Caco-2 (cell line): ENCODE measurements at regions not wholly inside any gene's neighbourhood (a gene's known extent, or its start where the extent isn't known, plus 50 kb on each side); places are given as distances from the start of the nearest gene placed in this dataset.

Experiments used
- BruUV-seq: library from RNA; stranded (reverse); fragments of 400-500 nt; replicated peaks from 2 replicates; lab custom pipeline; 2021; lab: Mats Ljungman, UMichigan
- CTCF ChIA-PET: fragments of 300-600 bp; sonication (Branson Sonifier 250); formaldehyde crosslinking; loops from one replicate; lab custom pipeline; 2022; ENCODE audit warnings: antibody characterized with exemption; lab: Charles Lee
- POLR2A ChIA-PET: fragments of 300-600 bp; sonication (Branson Sonifier 250); formaldehyde crosslinking; loops from one replicate; lab custom pipeline; 2022; ENCODE audit warnings: antibody characterized with exemption; lab: Charles Lee
- DNase-seq, 2 experiments: peaks; one replicate each; pipeline versions ENCODE4 v3.0.0 to v3.0.0-alpha.2; 2020 to 2022
- H3K27me3 ChIP-seq: replicated peaks from 2 replicates; pipeline ENCODE4 v1.6.0; 2011; ENCODE audit warnings: low read length; ENCODE audit not compliant: control insufficient read depth, insufficient read depth
- H3K36me3 ChIP-seq: 2 replicates; pipeline ENCODE4 v1.5.1; 2011; ENCODE audit warnings: low read length; ENCODE audit not compliant: control insufficient read depth, insufficient read depth
- H3K4me1 ChIP-seq: fragments of 250-450 bp; sonication (Bioruptor Pico); 2 replicates; pipeline ENCODE4 v1.5.1; 2020; ENCODE audit warnings: mild to moderate bottlenecking
- H3K4me3 ChIP-seq: 2 replicates; pipeline ENCODE4 v1.5.1; 2011; ENCODE audit warnings: low read depth, mild to moderate bottlenecking, control low read depth, low read length
- H3K9me3 ChIP-seq: fragments of 250-450 bp; sonication (Bioruptor Pico); 2 replicates; pipeline ENCODE4 v1.5.1; 2020; ENCODE audit warnings: mild to moderate bottlenecking, moderate library complexity
- H3K27ac Mint-ChIP-seq: one replicate; pipeline ENCODE4 v1.8.0; 2022; ENCODE audit warnings: mixed read lengths; ENCODE audit not compliant: unreplicated experiment
- H3K27me3 Mint-ChIP-seq: one replicate; pipeline ENCODE4 v1.8.0; 2022; ENCODE audit warnings: mixed read lengths; ENCODE audit not compliant: insufficient read depth, unreplicated experiment
- H3K36me3 Mint-ChIP-seq: one replicate; pipeline ENCODE4 v1.8.0; 2022; ENCODE audit warnings: mild to moderate bottlenecking, mixed read lengths; ENCODE audit not compliant: insufficient read depth, unreplicated experiment
- H3K4me1 Mint-ChIP-seq: one replicate; pipeline ENCODE4 v1.8.0; 2022; ENCODE audit warnings: low read depth, mixed read lengths; ENCODE audit not compliant: unreplicated experiment
- H3K4me3 Mint-ChIP-seq: one replicate; pipeline ENCODE4 v1.8.0; 2022; ENCODE audit warnings: mild to moderate bottlenecking, moderate library complexity, mixed read lengths; ENCODE audit not compliant: unreplicated experiment
- H3K9me3 Mint-ChIP-seq: one replicate; pipeline ENCODE4 v1.8.0; 2022; ENCODE audit warnings: mixed read lengths; ENCODE audit not compliant: unreplicated experiment
- CTCF ChIP-seq, 2 experiments: fragments of 200-600 bp in 1 of 2; IDR thresholded peaks; 1 replicate in 1 of 2; 2 replicates in 1 of 2; pipeline versions ENCODE4 v1.5.1 to v1.8.0; 2011 to 2022; ENCODE audit warnings: antibody characterized with exemption in 1 of 2, control low read depth in 1 of 2, inconsistent platforms in 1 of 2, low read depth in 1 of 2, low read length in 1 of 2, mild to moderate bottlenecking in 1 of 2, moderate library complexity in 1 of 2; ENCODE audit not compliant: insufficient read depth in 1 of 2, severe bottlenecking in 1 of 2, unreplicated experiment in 1 of 2
- intact Hi-C: fragments of 100-400 bp; cut with micrococcal nuclease; formaldehyde crosslinking; loops from one replicate; pipeline ENCODE4 v1.10.0; 2022; ENCODE audit not compliant: unreplicated experiment

GRCh38 chr13:24035411-24035810 is 125.1 kb upstream of the SPATA13 start:
- no peak overlapping the region for H3K4me3 ChIP-seq
- no peaks in the 10 kb centered on the region for H3K27me3 Mint-ChIP-seq
- ChIA-PET POLR2A (no interaction called here), CTCF (no interaction called here)
- no peak for DNase-seq
- no peaks in the 10 kb centered on the region for H3K9me3 ChIP-seq
- H3K4me1 ChIP-seq = peaks cover 13% of the 10 kb centered on the region
- H3K4me3 Mint-ChIP-seq = no peak overlapping the region
- peaks cover 6% of the 10 kb centered on the region for H3K36me3 Mint-ChIP-seq
- peaks cover 10% of the 10 kb centered on the region for H3K9me3 Mint-ChIP-seq
- BruUV-seq = no TSS peak
- no peaks in the 10 kb centered on the region; the same call in 1 of the 2 replicates for H3K27me3 ChIP-seq
- no peak for TF ChIP-seq CTCF (IDR thresholded peaks at IDR 0.05; ENCODE audit: insufficient read depth in 1 of 2, low read depth in 1 of 2, low read length in 1 of 2, severe bottlenecking in 1 of 2, unreplicated experiment in 1 of 2)
- intact Hi-C loops = no loop called here
- no peaks in the 10 kb centered on the region for H3K36me3 ChIP-seq
- H3K4me1 Mint-ChIP-seq = peaks cover 8% of the 10 kb centered on the region
- H3K27ac Mint-ChIP-seq = no peak overlapping the region

GRCh38 chr13:24036115-24036514 is 124.4 kb upstream of the SPATA13 start:
- Mint-ChIP-seq H3K36me3 (peaks cover 6% of the 10 kb centered on the region), H3K27ac (no peak overlapping the region), H3K4me1 (peaks cover 8% of the 10 kb centered on the region), H3K4me3 (no peak overlapping the region), H3K9me3 (peaks cover 10% of the 10 kb centered on the region), H3K27me3 (no peaks in the 10 kb centered on the region)
- no peaks in the 10 kb centered on the region; the same call in 1 of the 2 replicates for H3K27me3 ChIP-seq
- no peak for TF ChIP-seq CTCF (IDR thresholded peaks at IDR 0.05; ENCODE audit: insufficient read depth in 1 of 2, low read depth in 1 of 2, low read length in 1 of 2, severe bottlenecking in 1 of 2, unreplicated experiment in 1 of 2)
- POLR2A ChIA-PET = no interaction called here
- CTCF ChIA-PET = no interaction called here
- H3K4me3 ChIP-seq = no peak overlapping the region
- DNase-seq = no peak
- H3K9me3 ChIP-seq = no peaks in the 10 kb centered on the region
- H3K4me1 ChIP-seq = peaks cover 13% of the 10 kb centered on the region
- intact Hi-C loops = no loop called here
- no TSS peak for BruUV-seq
- H3K36me3 ChIP-seq = peaks cover 2% of the 10 kb centered on the region; the same call in 1 of the 2 replicates

GRCh38 chr13:24038405-24038804 is 122.1 kb upstream of the SPATA13 start:
- no TSS peak for BruUV-seq
- H3K27me3 Mint-ChIP-seq = no peaks in the 10 kb centered on the region
- peaks cover 6% of the 10 kb centered on the region for H3K36me3 Mint-ChIP-seq
- H3K4me1 ChIP-seq = peaks cover 17% of the 10 kb centered on the region
- H3K9me3 Mint-ChIP-seq = no peaks in the 10 kb centered on the region
- no peaks in the 10 kb centered on the region for H3K9me3 ChIP-seq
- no peak overlapping the region for H3K27ac Mint-ChIP-seq
- ChIA-PET CTCF (no interaction called here), POLR2A (no interaction called here)
- no peak overlapping the region for H3K4me3 Mint-ChIP-seq
- peaks cover 2% of the 10 kb centered on the region; the same call in 1 of the 2 replicates for H3K36me3 ChIP-seq
- intact Hi-C loops = no loop called here
- no peak for TF ChIP-seq CTCF (IDR thresholded peaks at IDR 0.05; ENCODE audit: insufficient read depth in 1 of 2, low read depth in 1 of 2, low read length in 1 of 2, severe bottlenecking in 1 of 2, unreplicated experiment in 1 of 2)
- H3K27me3 ChIP-seq = no peaks in the 10 kb centered on the region; the same call in 1 of the 2 replicates
- peaks cover 14% of the 10 kb centered on the region for H3K4me1 Mint-ChIP-seq
- no peak overlapping the region for H3K4me3 ChIP-seq
- DNase-seq = no peak
